ENCODE measurements at regions not wholly inside any gene's neighbourhood (a gene's known extent, or its start where the extent isn't known, plus 50 kb on each side); places are given as distances from the start of the nearest gene placed in this dataset.

DNA sequence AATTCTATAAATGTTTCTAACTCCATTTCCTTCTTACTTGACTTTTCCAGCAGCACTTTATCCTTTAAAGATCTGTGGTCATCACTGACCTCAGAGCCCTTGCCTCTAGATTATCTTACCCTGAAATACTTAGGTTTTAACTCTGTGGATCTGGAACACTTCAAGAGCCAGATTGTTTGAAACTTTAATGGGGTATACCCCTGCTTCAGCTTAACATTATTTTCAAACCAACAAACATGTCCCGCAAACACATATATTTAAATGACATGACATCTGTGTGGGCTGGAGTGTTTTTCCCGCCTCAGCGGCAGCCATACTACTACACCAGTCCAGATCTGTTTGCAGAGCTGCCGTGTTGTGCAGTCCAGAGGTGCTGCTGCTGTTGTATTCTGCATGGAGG, 252.0 kb upstream of the TPM1 start:
- no peak for DNase-seq

DNA sequence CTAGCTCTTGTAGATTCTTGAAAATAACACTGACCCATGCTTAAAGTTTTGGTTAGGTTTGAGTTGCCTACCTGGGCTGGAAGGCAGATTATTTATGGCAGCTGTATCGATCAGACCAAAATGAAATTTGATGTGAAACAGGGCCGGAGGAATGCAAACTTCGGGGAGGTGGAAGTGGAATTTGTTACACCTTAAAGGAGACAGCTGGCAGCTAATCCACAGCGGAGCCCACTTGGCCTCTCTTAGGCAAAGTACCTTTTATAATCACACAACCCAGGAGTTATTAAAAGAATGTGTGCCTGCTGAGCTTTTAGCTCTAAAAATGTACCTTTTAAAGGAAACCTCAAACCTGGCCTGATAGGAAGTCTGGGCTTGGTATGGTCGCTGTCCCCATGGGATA, 250.9 kb upstream of the TPM1 start:
- no peak for DNase-seq

DNA sequence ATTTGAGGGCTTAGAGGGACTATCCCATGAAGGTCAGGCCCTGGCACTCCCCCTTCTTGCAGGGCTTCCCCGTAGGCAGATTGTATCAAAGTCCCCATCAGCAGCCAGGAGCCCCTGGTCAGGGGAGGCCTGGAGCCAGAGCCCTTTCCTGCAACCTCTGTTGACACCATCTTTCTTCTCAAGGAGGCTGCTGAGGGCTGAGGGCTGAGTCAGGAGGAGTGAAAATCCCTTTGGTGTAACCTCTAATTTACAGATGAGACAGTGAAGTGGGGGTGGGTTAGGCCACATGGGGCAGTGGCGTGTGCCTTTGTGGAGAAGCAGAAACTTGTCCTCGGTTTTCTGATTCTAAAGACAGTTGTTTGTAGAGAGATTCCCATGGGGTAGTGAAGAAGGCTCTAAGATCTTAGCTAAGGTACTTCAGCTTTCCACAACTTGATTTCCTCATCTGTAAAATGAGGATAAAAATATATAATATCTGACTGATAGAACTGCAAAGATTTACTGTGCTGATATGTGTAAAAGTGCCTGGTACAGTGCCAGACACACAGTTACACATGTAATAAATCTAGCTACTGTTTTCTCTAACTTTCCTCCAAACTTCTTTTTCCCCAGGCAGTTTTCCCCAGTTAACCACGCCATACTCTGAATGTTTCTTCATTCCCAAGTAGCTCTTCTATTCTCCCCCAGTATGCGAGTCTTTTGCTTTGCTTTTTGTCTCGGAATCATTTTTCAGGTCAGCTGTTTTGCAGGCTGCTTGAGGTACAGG, 249.4 kb upstream of the TPM1 start:
- no peak for DNase-seq

DNA sequence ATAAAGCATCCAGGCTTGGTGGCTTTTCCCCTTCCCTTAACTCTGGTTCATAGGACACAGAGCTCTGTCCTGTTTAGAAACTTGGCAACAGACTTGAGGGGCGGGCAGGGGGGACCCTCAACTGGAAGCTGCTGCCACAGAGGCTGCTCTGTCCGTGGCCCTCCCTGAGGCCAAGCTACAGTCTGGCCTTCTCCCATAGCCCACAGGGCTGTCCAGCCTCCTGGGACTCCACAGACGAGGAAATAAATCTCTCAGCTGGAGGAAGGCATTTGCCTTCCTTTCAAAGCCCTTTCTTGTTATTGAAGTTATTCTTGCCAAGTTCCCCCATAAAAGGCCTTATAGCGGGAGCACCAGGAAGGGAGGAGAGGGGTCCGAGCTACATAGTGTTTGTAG, 248.8 kb upstream of the TPM1 start:
- no peak for DNase-seq

DNA sequence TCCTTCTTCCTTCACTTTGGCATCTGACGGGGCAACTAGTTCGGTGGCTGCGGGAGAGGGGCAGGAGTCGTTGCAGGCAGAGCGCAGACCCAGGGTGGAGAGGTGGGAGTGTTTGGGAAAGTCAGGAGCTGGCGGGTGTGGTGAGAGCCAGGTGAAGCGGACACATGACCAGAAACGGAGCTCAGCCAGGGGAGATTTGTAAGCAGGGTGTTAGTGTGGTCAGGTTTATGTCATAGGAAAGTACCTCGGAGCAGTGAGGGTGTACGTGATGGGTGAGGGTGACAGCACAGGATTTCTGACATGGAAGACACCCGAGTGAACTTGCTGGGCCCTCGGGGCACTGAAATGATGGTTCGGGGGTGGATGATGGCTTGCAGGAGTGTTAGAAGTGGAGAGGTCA, 247.4 kb upstream of the TPM1 start:
- no peak for DNase-seq

DNA sequence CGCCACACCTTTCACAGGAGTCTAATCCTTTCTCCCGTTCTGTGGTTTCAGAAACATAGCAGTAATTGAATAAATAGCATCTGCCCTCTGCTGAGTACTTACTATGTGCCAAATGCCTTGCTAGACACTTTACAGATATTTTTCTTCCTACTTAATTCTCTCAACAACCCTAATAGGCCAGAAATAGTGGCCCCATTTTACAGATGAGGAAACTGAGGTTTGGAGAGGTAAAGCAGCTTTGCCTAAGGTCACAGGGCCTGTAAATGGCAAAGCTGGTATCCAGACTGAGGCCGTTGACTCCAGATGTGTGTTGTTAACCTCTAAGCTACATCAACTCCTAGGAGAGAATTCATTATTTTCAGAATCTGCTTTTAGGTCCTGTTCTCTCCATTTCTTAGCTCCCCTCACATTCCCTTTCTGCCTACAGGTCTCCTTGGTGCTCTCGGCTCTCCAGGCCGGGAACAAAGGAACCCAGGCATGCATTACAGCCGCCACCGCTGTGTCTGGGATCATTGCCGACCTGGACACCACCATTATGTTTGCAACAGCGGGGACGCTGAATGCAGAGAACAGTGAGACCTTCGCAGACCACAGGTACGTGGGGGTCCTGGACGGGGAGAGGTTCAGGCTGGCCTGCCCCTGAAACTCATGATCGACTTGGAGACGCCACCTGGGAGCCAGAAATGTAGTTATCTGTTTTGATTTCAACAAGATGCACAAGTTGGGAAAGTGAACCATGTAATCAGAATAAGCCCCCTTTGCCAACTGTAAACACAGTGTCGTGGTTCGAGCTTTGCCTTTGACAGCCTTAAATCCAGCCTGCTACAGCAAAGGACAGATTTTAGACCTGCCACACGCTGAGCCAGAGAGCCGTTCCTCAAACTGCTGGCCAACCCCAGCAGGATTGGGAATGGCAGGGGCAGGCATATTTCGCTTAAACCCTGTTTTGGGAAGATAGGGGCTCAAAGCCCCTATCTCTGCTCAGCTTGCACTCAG, 246.5 kb upstream of the TPM1 start:
- no peak for DNase-seq

DNA sequence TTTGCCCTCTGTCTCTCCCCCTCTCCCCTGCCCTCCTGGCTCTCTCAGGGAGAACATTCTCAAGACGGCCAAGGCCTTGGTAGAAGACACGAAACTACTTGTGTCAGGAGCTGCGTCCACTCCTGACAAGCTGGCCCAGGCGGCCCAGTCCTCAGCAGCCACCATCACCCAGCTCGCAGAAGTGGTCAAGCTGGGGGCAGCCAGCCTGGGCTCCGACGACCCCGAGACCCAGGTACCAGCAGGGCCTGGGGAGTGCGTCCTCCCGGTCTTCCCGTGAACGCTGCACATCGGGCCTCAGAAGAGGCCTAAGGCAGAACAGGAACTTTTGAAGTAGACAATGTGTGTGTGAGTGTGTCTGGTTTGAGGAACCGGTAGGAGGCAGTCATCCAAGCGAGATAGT, 245.4 kb upstream of the TPM1 start:
- DNase-seq = no peak

DNA sequence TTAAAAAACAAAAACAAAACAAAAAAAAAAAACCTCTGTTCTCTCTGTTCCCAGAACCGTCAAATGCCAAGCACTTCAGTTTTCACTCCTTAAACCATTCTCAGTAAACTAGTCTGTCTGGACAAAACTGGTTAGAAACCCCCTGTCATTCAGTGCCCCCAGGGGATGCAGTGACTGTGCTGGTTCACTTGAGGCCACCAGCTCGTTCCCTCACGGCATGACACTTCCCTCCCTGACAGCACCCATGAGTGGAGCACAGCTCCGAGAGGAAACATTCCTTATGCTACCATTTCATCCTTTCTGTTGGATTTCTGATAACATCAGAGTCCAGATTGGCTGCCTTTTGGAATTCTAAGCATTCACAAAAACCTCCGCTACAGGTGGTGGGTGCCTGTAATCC, 244.0 kb upstream of the TPM1 start:
- DNase-seq = no peak

DNA sequence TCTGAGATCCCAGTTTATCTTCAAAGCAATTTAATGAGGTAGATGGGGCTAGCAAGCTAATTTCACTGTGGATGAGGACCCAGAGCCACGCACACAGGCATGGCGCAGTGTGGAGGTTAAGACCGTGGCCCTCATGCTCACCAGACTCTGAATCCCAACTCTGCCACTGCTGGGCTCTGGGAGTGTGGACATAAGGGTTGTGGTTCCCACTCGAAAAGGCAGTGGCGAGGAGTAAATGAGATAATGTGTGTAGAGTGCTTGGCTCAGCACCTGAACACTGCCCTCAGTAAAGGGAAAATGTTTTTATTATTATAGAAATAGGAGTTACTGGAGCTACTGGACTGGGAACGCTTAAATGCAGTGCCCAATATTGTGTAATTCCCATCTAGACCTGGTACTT, 243.5 kb upstream of the TPM1 start:
- peak; percentile 18 for DNase-seq

DNA sequence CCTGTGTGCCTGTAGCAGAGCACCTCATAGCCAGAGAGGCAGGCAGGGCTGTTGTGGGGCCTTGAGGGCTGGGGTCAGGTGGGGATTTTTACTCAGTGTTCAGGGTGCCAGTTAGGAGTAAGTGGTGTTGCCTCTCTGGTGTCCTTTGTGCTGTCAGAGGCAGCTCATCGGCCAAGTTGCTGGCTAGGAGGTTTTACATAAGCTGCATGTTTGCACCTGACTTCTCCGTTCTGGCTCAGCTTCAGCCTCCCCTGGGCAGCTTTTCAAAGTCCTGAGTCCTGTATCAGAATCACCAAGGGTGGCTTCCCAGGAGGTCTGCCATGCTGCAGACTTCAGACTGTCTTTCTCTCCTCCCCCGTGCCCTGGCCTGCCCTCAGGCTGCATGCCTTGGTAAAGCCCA, 242.6 kb upstream of the TPM1 start:
- no peak for DNase-seq

DNA sequence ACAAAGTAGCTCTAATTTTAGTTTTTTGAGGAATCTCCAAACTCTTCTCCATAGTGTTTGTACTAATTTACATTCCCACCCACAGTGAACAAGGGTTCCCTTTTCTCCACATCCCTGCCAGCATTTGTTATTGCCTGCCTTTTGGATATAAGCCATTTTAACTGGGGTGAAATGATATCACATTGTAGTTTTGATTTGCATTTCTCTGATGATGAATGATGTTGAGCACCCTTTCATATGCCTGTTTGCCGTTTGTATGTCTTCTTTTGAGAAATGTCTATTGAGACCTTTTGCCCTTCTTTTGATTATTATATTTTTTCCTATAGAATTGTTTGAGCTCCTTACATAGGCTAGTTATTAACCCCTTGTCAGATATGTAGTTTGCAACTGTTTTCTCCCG, 239.9 kb upstream of the TPM1 start:
- no peak for DNase-seq

DNA sequence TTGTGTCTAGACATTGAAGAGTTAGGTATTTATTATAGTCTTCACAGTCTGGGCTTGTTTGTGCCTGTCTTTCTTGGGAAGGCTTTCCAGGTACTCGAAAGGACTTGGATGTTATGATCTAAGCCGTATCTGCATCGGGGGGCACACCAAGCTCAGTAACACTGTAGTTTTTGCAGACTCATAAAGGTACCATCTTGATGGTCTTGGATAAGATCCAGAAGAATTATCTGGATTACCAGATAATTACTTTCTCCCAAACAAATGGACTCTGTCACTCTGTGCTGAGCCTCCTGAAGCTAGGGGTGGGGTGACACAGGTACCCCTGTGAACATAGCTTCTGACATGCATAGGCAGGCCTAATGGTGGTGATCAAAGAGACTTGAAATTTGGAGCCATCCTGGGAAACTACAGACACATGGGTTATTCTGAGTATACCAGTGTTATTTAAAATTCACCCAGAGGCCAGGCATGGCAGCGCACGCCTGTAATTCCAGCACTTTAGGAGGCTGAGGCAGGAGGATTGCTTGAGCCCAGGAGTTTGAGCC, 238.6 kb upstream of the TPM1 start:
- no peak for DNase-seq

DNA sequence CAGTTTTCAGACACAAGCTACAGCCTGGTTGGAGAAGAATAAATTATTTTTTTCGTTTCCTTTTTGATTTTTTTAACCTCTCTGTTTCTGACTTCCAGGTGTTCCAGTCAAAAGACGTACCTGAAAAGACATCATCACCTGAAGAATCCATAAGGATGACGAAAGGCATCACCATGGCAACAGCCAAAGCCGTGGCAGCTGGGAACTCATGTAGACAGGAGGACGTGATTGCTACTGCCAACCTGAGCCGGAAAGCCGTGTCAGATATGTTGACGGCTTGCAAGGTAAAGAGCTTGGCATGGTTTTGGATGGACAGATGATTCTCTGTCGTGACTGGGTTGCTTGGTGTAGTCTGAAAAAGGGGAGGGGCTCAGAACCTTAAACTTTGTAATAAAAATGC, 237.0 kb upstream of the TPM1 start:
- no peak for DNase-seq

DNA sequence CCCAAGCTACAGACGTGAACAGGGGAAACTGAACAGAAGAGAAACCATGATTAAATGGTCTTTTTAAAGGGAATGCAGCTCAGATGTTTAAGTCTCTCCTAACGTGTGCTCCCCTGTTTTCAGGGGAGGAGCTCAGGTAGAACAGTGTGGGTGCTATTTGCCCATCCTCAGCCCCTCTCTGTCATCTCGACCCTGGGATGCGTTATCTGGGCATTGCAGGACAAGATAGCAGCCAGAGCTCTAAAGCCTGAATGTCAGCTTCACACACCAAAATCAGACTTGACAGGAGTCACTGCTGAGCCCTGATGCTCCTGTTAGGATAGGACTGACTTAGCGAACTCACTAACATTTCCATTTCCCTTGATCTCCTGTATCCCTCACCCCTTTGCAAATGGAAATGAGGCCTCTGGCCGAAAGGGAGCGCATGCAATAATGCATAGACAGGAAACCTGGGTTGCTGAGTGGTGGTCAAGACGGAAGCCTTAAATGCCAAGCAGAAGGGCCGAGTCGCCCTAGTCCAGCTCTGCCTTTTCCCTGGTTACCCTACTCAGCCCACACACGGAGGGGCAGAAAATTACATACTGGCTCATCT, 234.9 kb upstream of the TPM1 start:
- DNase-seq = no peak

DNA sequence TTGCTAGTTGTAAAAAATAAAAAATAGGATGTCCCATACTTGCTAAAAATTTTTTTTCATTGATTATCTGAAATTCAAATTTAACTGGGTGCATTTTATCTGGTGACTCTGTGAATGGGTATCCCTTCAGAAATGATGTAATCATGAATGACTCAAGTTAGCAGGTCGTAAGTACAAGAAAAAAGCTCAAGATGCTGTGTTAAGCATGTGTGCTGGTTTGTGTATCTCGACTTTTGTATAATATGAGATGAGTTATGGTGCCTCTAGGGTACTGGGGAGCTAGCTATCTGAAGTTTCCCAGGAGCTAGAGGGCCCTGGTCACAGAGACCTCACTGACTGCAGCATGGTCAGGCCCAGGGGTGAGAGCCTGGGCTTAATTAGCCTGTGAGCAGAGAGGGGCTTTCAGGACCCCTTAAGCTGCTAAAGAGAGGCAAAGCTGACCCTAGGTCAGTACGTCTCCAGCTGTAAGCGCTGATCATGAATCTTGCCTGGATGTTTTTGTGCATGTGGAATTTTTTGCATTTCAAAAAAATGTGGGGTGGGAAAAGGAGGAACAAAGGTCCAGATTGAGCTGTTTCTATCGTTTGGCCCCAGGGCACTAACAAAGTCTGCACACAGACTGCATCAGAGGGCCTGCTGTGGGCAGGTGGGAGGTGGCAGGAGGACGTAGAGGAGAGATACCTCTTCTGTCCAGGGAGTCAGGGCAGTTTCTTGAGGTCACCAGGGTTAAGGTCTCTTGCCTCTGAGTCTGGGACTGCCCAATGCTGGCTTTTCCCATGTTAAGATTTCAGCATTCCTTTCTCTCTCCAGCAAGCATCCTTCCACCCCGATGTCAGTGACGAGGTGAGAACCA, 233.2 kb upstream of the TPM1 start:
- no peak for DNase-seq

DNA sequence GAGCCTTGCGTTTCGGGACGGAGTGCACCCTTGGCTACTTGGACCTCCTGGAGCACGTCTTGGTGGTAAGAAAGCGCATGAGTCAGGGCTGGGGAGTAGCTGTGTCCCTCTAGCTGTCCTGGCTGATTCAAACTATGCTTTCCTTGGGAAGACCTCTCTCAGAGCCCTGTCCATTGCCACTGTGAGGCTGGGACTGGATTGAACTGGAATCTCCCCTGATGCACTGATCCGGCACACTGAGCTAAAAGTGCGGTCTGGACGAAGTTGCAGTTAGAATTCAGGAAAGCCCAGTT, 232.6 kb upstream of the TPM1 start:
- DNase-seq = no peak

DNA sequence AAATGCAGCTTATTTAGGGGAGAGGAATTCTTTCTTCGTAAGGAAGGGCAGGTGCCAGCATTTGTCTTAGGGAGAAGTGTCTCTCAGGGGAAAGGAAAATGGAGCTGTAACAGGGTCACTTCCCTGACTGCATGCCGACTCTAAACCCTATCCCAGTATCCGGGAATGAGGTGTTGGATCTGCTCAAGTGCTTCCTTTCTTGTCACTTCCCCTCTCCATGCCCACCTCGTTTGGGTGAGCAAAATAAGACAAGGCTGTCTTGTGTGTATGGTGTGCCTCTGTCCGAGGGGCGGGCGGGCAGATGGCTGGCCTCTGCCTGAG, 230.1 kb upstream of the TPM1 start:
- no peak for DNase-seq

DNA sequence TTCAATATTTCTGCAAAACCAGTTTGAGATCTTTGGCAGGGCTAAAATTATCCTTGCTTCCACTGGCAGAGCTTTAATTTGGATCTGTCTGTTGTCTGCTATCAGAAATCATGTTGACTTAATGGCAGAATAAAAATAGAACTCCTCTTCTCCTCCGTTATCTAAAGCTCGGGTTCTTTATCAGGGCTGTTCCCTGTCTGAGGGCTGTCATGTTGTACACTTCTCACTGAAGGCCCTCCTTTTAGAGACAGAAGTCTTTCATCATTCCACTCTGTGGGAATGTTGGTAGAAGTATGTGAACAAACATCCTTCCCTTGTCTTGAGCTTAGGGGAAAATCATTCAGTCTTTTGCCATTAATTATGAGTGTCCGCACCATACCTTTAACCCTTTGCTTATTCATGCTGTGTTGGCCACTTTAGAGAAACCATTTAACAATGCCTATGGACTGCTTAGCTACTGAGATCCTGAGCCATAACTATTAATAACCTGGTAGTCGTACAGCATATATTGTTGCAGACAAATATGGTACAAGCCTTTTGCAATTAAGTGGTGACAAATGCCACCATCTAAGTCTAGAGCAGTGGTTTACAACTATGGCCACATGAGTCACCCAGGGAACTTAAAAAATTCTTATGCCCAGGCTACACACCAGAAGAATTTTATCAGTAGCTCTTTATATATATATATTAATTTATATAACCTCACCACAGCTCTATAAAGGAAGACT, 226.0 kb upstream of the TPM1 start:
- no peak for DNase-seq

DNA sequence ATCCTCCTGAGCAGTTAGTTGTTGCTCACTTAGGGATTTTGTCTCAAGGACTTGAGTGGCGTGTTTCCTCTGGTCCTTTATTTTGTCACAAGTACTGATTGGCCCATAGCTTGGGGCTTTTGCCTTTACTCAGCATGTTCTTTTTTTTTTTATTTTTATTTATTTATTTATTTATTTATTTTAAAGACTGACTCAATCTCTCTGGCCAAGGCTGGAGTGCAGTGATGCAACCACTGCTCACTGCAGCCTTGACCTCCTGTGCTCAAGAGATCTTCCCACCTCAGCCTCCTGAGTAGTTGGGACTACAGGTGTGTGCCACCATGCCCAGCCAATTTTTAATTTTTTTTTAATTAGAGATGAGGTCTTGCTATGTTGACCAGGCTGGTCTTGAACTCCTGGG, 223.9 kb upstream of the TPM1 start:
- no peak for DNase-seq

DNA sequence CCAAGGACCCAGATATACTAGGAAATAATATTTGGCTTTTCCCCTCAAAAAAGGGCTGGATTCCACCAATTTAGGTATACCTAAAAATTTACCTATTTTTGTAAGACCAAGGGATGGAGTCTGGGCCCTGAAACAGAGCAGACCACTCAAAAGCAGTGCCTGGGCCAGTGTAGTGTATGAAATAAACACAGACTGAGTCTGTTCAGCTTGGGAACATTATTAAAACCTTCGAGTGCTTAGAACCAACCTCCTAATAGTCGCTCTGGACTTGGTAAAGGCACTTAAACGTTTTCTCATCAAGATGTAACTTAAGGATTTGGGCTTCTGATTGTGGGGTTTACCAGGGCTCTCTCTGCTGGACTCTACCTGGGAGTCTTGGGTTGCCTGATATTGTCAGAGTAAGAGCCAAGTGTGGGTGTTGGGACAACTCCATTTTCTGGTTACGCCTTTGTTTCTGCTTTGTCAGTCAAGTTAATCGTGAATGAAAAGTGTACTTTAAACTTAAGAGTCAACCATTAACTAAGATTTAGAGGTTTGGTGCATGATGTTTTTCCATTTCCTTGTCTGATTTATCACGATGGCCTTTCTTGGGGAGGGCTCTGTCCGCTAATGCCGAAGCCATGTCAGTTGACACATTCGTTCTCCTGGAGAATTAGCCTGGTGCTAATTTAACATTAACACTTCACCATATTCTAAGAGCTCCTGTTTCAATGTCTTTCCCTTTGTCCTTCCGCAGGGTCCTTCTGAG, 221.0 kb upstream of the TPM1 start:
- no peak for DNase-seq

DNA sequence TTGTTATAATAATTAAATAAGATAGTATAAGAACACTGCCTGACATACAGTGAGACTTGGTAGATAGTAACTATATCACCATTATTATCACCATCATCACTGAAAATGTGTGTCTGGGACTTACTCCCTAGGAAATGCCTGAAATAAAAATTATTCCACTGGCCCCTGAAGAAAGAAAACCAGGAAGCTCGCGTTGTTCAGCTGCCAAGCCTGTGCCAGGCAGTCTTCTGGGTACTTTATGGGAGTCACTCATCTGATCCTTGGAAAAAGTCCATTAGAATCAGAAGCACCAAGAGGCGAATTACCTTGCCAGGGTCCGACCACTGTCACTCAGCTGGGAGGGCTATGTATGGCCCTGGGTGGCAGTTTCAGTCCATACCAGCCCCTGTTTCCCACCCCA, 220.3 kb upstream of the TPM1 start:
- no peak for DNase-seq

DNA sequence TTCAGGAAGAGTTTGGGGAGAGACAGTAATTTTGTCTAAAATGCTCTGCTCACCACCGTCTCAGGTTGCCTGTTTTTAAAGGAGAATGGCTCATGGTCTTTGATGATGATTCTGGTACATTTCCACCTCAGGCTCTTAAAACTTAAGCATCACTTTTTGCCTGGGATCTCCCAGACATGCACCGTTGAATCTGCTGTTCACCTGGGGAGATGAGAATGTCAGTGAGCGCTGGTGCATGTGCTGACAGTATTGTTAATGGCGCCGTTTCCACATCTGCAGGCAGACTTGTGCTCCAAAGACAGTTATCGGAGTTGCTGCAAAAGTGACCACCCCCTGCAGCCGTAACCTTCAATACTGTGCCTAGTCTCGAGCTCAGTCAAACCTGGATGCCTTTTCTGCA, 219.0 kb upstream of the TPM1 start:
- DNase-seq = no peak

All from NCI-H345 (cell line).